Activated T-cell treated with anti-CD3 and anti-CD28 coated beads, Interleukin-2, amount 50 U/mL, for 1 hour (primary cell): ENCODE measurements at regions not wholly inside any gene's neighbourhood (a gene's known extent, or its start where the extent isn't known, plus 50 kb on each side); places are given as distances from the start of the nearest gene placed in this dataset.

Experiments
- DNase-seq: peaks from one replicate; pipeline ENCODE4 v3.0.0-alpha.2; 2020

DNA sequence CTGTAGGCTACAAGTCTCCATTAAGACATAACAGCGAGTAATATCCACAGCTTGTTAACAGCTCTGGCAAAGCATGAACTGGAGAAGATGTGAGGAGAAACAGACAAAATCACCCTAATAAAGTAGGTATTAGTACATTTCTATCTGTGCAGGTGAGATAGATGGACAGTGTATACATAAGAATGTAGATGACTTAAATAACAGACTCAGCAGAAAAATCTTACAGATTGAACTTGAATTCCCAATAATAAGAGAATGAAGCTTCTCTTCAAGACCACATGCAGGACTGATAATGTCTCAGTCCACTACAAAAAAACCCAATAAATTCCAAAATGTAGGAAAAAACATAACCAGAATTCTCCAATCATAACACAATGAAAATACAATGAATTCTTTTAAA, 153.0 kb downstream of the IRX2 start:
- no peak for DNase-seq

GRCh38 chr5:2594701-2595100, 156.8 kb downstream of the IRX2 start:
- DNase-seq, result no peak

DNA sequence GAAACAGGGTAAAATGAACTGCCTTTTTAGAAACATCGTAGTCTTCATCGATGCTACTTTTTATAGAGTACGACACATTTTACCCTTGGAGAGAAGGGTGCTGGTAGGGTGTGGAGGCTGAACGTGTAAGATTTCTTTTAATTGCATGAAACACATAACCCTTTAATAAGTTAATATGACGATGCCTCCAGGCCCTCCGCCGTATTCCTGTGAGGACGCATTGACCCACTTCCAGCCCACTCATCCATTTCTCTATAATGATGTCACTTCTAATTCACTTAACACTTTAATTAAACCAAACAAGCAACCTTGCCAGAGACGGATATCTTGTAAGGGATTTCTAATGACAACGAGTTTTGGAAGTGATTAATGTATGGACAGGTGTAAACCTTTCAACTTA, 158.7 kb downstream of the IRX2 start:
- DNase-seq, result no peak

DNA sequence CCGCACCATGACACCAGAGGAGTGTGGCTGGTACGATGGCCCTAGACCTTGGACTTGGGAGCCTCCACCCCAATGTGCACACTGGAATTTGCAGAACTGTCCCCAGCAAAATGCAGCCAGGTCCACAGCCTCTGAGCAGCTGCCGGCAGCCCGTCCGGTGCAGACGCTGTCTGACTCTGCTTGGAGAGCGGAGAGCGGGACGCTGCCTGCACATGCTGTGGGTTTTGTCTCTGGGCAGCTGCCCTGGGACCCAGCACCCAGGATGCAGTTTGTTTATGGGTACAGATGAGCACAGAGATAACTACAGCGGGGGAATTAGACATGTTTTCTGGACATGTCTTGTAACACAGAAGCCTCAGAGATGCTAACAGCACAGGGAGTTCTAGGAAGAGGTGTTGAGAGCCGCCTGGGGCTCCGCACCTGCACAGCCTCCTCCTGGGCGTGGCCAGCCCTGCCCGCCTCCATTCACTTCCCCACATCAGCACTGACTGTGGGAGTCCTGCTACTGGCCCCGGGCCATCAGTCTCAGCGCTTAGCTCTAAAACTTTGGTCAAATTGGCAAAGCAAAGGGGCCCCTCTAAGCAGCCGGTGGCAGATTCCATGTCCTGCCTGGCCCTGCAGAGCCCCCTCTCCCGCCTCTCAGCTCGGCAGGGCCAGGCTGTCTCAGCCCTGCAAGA, 159.6 kb downstream of the IRX2 start:
- DNase-seq, result no peak

- no peak for DNase-seq
Measured at GRCh38 chr5:2588850-2589501, 162.5 kb downstream of the IRX2 start.

DNA sequence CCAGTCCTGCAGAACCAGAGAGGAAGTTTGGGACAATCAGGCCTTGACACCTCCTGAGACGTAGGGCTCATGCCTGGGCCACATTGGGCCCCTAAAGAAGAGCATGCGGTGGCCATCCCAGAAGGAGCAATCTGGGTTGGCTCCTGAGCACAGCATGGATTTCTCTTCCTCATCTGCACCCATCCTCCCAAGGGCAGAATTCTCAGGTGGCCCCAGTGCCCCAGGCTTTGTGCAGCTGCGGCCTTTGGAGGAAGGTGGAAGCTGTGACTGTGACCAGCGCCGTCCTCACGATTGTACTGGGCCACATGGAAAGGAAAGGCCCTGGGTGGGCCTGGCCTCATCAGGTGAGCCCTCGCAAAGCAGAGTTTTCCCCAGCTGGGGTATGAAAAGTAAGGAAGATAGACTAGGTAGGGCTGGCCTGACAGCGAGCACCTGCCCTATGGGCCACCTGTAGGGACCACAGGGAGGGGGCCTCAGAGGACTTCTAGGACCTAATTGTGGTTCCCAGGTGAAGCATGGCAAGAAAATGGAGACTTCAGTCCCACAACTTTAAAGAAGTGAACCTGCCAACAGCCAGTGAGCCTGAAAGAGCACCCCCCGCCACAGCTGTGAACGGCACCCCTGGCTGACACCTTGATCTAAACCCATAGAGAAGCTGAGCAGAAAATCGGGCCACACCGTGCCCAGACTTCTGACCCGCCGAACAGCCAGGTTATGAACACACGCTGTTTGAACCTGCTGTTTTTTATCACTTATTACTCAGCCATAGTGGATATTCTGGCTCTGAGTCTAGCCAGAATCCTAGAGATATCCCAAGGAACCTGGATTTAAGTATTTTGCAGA, 164.1 kb downstream of the IRX2 start:
- no peak for DNase-seq

DNA sequence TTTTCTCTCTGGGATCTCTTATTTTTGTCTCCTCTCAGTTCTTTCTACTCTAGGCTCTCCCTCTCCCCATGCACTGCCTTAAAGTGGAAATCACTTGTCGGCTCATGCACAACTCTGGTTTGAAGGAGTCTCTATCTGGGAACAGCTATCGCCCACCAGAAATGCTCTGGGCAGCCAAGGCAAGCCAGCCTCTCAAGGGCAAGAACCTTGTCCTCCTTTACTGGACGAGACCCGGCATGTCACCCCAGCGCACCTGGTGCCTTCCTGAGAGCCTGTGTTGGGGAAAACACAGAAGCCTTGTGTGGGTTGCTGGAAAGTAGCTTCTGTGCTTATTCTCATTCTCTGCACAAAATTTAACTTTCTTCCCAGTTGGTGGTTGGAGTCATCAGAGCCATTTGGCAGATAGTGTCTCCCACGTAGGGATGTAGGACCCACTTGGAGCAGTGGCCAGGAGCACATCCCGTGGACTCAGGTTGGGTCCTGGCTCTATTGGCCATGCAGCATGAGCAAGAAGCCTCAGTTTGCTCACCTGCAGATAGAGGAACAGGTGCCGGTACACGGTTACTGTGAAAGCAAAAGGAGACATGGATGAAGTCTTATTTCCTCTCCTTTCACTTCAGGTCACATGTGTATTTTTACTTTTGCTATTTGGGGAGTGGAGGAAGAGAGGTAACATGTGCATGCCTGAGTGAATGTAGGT, 165.3 kb downstream of the IRX2 start:
- no peak for DNase-seq

DNA sequence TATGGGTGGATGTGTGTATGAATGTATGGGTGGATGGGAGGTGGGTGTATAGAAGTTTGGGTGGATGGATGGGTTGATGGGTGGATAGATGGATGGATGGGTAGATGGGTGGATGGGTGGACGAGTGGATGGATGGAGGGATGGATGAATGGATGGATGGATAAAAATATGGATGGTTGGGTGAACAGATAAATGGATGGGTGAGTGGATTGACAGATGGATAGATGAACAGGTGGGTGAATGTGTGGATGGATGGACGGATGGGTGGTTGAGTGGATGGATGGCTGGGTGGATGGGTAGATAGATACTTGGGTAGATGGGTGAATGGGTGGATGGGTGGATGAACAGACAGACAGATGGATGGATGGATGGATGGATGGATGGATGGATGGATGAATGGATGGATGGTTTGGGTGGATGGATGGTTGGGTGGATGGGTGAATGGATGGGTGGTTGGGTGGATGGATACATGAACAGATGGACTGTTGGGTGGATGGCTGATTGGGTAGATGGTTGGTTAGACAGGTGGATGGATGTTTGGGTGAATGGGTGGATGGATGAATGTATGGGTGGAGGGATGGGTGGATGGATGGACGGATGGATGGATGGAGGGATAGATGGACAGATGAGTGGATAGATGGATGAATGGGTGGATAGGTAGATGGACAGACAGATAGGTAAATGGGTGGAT, 166.8 kb downstream of the IRX2 start:
- DNase-seq, result no peak

- no peak for DNase-seq
Measured at GRCh38 chr5:2582507-2582906, 169.0 kb downstream of the IRX2 start.

DNA sequence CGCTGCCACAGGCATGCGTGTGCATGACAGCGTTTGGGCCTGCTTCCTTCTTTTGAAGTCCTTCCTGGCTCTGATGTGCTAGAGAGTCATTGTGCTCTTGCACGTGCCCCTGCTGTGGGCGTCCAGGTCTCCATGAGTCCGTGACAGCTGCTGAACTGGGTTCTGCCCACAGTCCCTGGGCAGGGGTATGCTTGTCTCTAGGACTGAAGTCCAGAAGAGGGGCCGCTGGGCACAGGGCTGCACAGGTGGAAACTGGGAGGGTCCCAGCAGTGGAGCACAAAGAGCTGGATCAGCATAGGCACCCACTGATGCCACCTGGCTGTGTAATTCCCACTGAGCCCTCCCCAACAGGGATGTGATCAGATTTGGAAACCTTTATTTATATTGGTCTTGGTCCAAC, 169.4 kb downstream of the IRX2 start:
- no peak for DNase-seq

DNA sequence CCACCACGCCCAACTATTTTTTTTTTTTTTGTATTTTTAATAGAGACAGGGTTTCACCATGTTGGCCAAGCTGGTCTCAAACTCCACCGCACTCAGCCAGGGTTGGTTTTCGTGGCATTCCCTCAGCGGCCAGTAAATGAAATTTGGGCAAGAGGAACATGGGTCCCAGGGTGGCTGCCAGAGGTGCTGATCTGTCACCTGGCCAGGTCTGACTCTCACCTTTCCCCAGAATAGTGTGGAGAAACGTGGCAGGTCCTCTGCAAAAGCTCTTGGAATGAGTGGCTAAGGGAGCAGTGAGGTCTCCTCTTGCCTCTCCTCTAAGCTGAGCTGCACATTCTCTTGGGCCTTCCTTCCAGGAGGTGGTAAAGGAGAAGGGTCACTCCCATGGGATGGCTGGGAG, 170.1 kb downstream of the IRX2 start:
- DNase-seq, result no peak

- no peak for DNase-seq
Measured at GRCh38 chr5:2579126-2579525, 172.4 kb downstream of the IRX2 start.

- no peak for DNase-seq
Measured at GRCh38 chr5:2577312-2578036, 174.0 kb downstream of the IRX2 start.

GRCh38 chr5:2576823-2577222, 174.7 kb downstream of the IRX2 start:
- no peak for DNase-seq

GRCh38 chr5:2575871-2576270, 175.6 kb downstream of the IRX2 start:
- no peak for DNase-seq

- no peak for DNase-seq
Measured at GRCh38 chr5:2575292-2575691, 176.2 kb downstream of the IRX2 start.

GRCh38 chr5:2574155-2574554, 177.3 kb downstream of the IRX2 start:
- no peak for DNase-seq

DNA sequence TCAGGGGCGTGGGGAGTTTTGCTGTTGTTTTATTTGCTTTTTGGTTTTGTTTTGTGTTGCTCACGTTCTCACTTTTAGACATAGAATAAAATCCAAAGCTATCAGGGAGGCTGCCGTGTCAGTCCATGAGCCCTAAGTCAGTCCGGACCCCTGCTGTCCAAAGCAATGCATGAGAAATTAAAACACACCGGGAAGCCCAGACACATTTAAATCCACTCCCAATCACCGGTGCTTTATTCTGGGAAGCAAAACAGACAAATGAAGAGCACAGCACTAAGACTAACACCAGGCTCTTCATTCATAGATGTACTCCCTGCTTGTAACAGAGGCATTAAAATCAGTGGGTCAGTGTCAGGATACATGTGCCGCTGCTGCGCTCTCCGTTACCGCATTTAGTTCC, 180.9 kb downstream of the IRX2 start:
- no peak for DNase-seq

DNA sequence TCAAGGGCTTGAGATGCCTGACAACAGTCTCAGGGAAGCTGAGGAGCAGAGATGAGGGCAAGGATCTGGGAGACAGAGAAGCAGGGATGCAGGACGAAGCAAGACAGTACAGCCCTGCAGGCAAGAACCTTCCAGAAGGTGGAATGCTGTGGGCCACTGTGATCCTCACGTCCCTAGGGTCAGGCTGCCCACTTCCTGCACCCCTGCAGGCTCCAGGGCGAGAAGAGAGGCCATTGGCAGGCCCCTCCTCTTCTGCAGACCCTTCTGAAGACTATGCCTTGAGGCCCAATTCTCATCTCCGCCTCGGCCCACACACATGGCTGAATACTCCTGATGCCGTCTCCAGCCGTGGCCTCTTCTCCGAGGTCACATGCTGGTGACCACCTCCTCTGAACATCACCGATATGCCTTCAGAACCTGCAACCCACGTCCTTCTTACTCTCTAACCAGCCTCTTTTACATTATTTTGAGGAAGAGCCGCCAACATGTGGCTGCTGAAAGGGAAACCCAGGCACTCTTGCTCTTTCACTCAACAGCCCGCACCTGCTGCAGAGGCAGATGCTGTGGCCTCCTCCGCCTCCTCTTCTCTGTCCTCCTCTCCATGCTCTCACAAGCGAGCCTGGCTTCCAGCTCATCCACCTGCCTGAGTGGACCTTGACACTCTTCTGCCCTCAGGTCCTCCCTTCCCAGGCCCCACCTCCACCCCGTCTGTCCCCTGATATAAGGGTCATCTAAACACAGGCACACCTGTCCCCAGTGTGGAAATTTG, 181.5 kb downstream of the IRX2 start:
- DNase-seq, result no peak

- no peak for DNase-seq
Measured at GRCh38 chr5:2569176-2569575, 182.3 kb downstream of the IRX2 start.

- no peak for DNase-seq
Measured at GRCh38 chr5:2566284-2566683, 185.2 kb downstream of the IRX2 start.
